RWPE2 (cell line): ENCODE measurements at regions not wholly inside any gene's neighbourhood (a gene's known extent, or its start where the extent isn't known, plus 50 kb on each side); places are given as distances from the start of the nearest gene placed in this dataset.

ENCODE experiments used
- ATAC-seq: fragments of 200-7000 bp; cut with Tn5 transposase; 3 replicates; pipeline ENCODE4 v1.9.1; 2021; ENCODE audit warnings: low read depth
- DNase-seq: peaks from one replicate; pipeline ENCODE4 v3.0.0-alpha.2; 2020; ENCODE audit warnings: low spot score
- H3K27ac ChIP-seq: fragments of 450-650 bp; 2 replicates; pipeline ENCODE4 v1.5.1; 2017; ENCODE audit warnings: mild to moderate bottlenecking; ENCODE audit not compliant: poor library complexity, severe bottlenecking
- H3K27me3 ChIP-seq: fragments of 250-450 bp; sonication (Bioruptor Pico); 2 replicates; pipeline ENCODE4 v1.5.1; 2021; ENCODE audit warnings: mild to moderate bottlenecking, moderate library complexity; ENCODE audit not compliant: insufficient read depth, poor library complexity, severe bottlenecking
- H3K36me3 ChIP-seq: fragments of 250-450 bp; sonication (Bioruptor Pico); 2 replicates; pipeline ENCODE4 v1.5.1; 2020; ENCODE audit warnings: low read depth, mild to moderate bottlenecking, moderate library complexity
- H3K4me1 ChIP-seq: fragments of 250-450 bp; sonication (Bioruptor Pico); 2 replicates; pipeline ENCODE4 v1.5.1; 2021; ENCODE audit warnings: mild to moderate bottlenecking, moderate library complexity; ENCODE audit not compliant: insufficient read depth, poor library complexity, severe bottlenecking
- H3K4me3 ChIP-seq: fragments of 250-450 bp; sonication (Bioruptor Pico); 2 replicates; pipeline ENCODE4 v1.5.1; 2021; ENCODE audit warnings: mild to moderate bottlenecking, moderate library complexity; ENCODE audit not compliant: severe bottlenecking
- H3K9me3 ChIP-seq: fragments of 250-450 bp; sonication (Bioruptor Pico); 2 replicates; pipeline ENCODE4 v1.5.1; 2021; ENCODE audit warnings: mild to moderate bottlenecking, moderate library complexity; ENCODE audit not compliant: severe bottlenecking
- CTCF ChIP-seq: fragments of 450-650 bp; IDR thresholded peaks from one replicate; pipeline ENCODE4 v1.5.1; 2017; ENCODE audit warnings: mild to moderate bottlenecking, moderate library complexity; ENCODE audit not compliant: poor library complexity, severe bottlenecking

DNA sequence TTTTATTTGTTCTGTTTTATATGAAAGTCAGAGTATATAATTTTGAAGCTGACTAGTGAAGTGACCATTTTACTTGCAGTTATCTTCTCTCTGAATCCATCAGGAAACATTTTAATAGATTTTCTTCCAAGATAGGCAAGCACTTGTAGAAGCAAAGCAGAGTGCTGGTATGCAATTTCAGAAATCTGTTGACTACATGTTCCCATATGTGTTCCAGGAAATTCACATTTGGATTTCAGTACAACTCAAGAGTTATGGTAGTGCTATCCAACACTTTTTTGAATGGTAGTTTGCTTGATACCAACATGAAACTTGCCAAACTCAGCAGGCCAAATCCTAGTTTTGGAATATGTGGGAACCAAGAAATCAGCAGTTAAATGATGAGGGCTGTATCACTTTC, 94.0 kb downstream of the CENPW start:
- no peak for DNase-seq
- Histone ChIP-seq H3K27ac (no peak overlapping the region), H3K36me3 (no peaks in the 10 kb centered on the region), H3K9me3 (no peaks in the 10 kb centered on the region), H3K4me3 (no peak overlapping the region), H3K27me3 (no peaks in the 10 kb centered on the region), H3K4me1 (no peaks in the 10 kb centered on the region)
- TF ChIP-seq CTCF: no peak
- no peak for ATAC-seq

DNA sequence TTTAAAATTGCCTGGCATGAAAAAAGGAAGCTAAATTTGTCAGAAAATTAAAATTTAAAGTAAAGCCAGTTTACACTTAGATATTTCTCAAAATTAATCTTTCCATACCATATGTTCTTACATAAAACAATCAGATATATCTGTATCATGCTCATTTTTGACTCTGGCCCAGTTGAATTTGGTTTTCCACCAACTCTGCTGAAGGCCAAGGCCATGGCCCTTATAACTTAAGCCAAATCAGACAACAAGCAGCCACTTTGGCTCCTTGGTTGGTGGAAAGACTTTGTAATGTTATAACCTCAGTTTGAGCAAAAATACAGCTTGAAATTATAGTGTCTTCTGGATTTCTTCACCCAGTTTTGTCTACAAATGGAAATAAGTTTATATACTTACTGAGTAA, 97.3 kb downstream of the CENPW start:
- TF ChIP-seq CTCF: no peak
- Histone ChIP-seq H3K27ac (no peak overlapping the region), H3K4me1 (no peaks in the 10 kb centered on the region), H3K27me3 (peaks cover 3% of the 10 kb centered on the region), H3K4me3 (no peak overlapping the region), H3K9me3 (no peaks in the 10 kb centered on the region), H3K36me3 (no peaks in the 10 kb centered on the region)
- DNase-seq (no peak), ATAC-seq (no peak)

DNA sequence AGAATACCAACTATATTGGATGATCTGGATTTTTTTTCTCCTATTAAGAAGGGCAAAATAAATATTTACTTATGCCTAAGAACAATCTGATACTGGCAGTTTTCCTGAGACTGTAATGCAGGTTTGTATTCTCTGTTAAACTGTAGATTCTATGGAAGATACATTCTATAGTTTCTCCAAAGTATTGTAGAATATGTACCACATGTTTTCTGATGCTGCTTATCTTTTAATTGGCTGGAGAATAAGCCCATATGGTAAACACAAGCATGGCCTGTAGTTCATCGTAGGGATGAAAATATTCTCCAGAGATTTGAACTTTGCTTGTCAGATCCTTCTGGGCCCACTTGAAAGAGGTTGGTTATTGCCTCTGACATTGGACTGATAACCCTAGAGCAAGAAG, 99.1 kb downstream of the CENPW start:
- H3K9me3 ChIP-seq: no peaks in the 10 kb centered on the region
- ATAC-seq (no peak), DNase-seq (no peak)
- TF ChIP-seq CTCF: no peak
- no peaks in the 10 kb centered on the region for H3K4me1 ChIP-seq
- H3K27ac ChIP-seq: no peak overlapping the region
- peaks cover 3% of the 10 kb centered on the region for H3K27me3 ChIP-seq
- H3K4me3 ChIP-seq: no peak overlapping the region
- H3K36me3 ChIP-seq: no peaks in the 10 kb centered on the region

DNA sequence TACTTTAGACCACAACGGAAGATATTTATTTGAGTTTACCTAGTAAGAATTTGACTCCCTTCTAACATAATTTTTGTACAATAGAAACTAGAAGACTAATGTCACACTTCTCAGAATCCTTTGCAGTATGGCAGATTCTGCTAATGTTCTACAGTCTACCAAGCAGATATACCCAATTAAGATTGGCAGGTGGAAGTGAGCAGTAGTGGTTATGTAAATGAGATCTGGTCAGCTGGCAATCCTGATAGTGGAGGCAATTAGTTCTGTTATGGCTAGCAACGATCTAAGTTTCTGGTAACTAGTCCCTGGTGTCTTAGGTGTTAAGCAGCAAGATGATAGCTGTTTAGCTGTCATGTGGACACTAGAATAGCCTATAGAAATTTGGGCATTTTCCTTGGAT, 101.0 kb downstream of the CENPW start:
- Histone ChIP-seq H3K36me3 (no peaks in the 10 kb centered on the region), H3K27ac (no peak overlapping the region), H3K27me3 (peaks cover 3% of the 10 kb centered on the region), H3K4me3 (no peak overlapping the region), H3K4me1 (no peaks in the 10 kb centered on the region), H3K9me3 (no peaks in the 10 kb centered on the region)
- TF ChIP-seq CTCF: no peak
- no peak for DNase-seq
- ATAC-seq: no peak

GRCh38 chr6:126444659-126445273, 104.9 kb downstream of the CENPW start:
- ATAC-seq (no peak), DNase-seq (no peak)
- no peak overlapping the region for H3K4me3 ChIP-seq
- H3K36me3 ChIP-seq: no peaks in the 10 kb centered on the region
- H3K9me3 ChIP-seq: no peaks in the 10 kb centered on the region
- H3K27ac ChIP-seq: no peak overlapping the region
- peaks cover 3% of the 10 kb centered on the region for H3K27me3 ChIP-seq
- TF ChIP-seq CTCF: no peak
- H3K4me1 ChIP-seq: no peaks in the 10 kb centered on the region
